T47D (cell line): ENCODE measurements at regions not wholly inside any gene's neighbourhood (a gene's known extent, or its start where the extent isn't known, plus 50 kb on each side); places are given as distances from the start of the nearest gene placed in this dataset.

ENCODE experiments used
- DNase-seq, 2 experiments: peaks; one replicate each; pipeline versions ENCODE4 v3.0.0 to v3.0.0-alpha.2; 2011 to 2012; ENCODE audit warnings: low read depth in 1 of 2, low spot score in 1 of 2
- JUND ChIP-seq: IDR thresholded peaks from 2 replicates; pipeline ENCODE4 v1.6.1; 2012; ENCODE audit warnings: low read depth
- in situ Hi-C: cut with HindIII; loops from 2 replicates; pipeline ENCODE4 v1.10.0; 2016; ENCODE audit warnings: low sequenced_read_pairs, low pct_unique_long_range_greater_than_20kb

DNA sequence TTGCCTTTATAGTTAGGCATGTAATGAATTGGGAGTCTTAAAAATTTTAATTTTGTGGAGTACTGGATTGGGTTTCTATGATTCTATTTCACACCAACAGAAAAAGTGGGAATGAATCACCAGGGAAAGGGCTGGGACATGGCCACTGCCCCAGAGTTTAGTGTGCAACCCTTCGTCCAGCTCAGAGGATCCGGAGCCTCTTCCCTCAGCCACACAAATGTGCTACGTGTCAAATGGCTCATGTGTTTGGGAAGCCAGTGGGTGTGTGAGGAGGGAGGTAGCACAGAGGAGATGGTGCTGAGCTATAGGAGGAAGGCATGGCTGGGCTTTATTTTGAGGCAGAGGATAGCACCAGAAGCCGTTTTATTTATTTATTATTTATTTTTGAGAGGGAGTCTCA is 247.3 kb downstream of the SIPA1L2 start:
- in situ Hi-C loops = no loop called here
- no peak for TF ChIP-seq JUND
- no peak for DNase-seq

GRCh38 chr1:232381394-232382100 is 248.4 kb downstream of the SIPA1L2 start:
- TF ChIP-seq JUND = no peak
- no peak for DNase-seq
- in situ Hi-C loops = no loop called here

DNA sequence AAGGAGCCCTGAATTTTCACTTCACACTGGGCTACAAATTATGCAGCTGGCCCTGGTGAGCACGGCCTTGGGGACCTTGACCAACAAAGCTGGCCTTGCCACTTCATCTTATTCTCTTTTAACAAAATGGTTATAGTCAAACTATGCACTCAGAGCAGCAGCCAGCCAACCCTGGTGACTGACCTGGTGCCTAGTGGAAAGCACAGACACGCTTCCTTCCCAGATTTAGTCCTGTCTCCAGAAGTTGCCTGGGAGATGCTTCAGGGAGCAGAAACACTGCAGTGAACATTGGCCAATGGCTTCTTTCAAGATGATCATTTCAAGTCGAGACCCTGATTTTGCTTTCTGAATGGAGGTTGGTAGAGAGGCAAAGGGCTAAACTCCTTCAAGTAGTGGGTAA is 249.3 kb downstream of the SIPA1L2 start:
- TF ChIP-seq JUND = no peak

DNA sequence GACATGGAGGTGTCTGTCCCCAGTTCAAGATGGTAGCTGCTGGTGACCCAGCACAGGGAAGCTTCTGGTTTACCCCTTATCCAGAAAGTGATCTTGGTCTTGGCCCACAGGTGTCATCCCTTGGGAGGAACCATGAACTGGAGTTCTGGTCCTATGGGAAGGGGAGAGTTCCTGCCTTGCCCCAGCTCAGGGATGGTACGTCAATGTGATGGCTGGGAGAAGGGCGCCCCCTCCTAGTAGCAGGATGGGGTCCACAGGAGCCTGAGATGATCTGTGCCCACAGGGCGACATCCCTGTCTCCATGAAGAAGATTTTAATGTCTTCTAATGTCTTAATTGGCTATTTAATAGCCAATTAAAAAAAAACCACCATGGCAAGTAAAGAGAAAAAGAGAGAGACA is 249.8 kb downstream of the SIPA1L2 start:
- in situ Hi-C loops = no loop called here
- DNase-seq = no peak
- no peak for TF ChIP-seq JUND

More for the DNA sequence above, 249.3 kb downstream of the SIPA1L2 start:
- in situ Hi-C loops = no loop called here
- no peak for DNase-seq

DNA sequence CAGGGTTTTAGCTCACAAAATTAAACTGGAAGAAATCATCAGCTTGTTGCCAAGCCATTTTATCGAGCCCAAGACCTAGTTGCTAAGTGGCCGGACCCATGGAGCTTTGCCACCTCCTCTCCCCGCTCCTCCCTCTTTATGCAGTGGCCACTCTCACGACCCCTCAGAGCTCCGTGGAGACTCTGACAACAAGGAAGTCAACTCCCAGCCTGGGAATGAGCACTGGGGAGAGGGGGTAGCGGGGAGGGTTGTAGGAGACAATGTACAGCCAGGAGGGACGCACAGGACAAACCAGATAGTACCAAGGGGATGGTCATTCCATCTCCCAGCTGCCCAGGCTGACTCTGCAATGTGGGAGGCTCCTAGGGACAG is 250.9 kb downstream of the SIPA1L2 start:
- no peak for DNase-seq
- TF ChIP-seq JUND = no peak
- in situ Hi-C loops = no loop called here

DNA sequence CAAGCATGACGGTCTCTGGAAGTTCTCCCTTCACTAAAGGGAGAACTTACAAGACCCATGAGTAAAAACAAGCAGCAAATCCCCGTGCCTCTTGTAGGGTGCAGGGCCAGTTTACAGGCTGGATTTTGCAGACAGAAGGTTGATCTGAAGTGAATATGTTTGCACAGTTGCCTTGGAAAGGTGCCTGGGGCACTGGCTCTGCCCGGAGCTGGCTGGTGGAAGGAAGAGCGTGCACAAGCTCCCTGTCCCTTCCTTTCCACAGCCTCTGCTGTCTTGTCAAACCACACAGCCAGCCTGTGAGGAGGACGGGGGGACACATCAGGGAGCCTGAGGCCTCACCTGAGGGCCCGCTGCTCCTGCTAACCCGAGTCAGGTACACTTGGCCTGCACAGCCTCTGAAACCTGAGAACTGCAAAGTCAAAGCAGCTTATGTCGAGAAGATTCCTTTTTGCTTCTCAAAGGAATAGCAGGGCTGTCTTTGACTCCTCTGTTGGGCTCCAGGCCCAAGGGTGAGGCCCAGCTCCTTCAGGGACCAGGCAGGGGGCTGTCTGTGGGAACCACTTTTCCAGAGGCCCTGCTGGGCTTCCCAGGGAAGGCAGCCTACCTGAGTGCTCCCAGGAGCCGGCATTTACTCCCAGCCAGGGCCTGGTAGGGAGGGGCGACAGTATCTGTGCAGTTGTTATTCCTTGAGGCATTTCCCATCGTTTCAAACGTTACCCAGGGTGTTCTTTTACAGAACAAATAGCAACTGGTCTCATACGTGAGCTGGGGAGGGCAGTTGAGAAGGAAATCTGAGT is 251.5 kb downstream of the SIPA1L2 start:
- TF ChIP-seq JUND = no peak
- DNase-seq = peak; percentile 26 to 48
- in situ Hi-C loops = no loop called here

DNA sequence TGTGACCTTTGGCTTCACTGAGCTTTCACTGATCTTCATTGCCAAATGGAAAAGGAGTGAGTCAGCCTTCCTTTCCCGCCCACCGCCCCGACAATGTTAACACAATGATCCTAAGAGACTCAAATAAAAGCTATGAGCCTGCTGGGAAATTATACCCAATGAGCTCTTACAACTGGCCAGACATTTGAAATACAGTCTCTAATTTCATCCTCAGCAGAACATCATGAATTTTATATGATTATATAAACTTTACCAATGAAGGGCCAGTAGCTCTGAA is 252.5 kb downstream of the SIPA1L2 start:
- DNase-seq = no peak
- in situ Hi-C loops = no loop called here
- TF ChIP-seq JUND = no peak

- no peak for DNase-seq
- in situ Hi-C loops = no loop called here
These were observed 253.1 kb downstream of the SIPA1L2 start for GRCh38 chr1:232376632-232377493.

DNA sequence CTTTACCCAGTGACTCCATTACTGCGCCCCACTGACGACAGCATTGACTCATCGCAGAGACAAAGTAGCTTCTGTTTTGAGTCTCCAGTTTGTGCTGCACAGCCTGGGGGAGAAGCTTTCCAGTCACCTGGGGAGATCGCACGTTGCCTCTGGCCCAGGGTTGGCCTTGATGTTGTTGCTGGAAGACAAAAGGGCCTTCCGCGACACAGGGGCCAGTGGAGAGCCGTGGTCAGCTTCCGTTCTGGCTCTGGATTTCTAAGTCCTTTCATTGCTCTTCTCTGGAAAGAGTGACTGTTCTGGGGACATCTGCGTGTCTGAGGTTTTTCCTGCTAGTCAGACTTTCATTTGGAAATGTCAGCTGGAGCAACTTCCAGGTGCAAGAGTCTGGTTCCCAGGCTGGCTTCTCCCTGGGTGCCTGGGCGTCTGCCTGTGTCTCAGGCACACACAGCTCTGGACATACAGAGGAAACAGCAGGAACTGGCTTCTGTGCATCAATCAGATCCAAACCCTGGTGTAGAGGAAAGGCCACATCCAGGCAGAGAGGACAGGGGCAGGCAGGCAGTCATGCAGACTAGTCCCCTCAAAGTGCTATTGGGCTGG is 257.0 kb downstream of the SIPA1L2 start:
- in situ Hi-C loops = no loop called here
- TF ChIP-seq JUND = no peak
- DNase-seq = no peak

More at GRCh38 chr1:232376632-232377493, 253.1 kb downstream of the SIPA1L2 start:
- no peak for TF ChIP-seq JUND

GRCh38 chr1:232372431-232372830 is 257.5 kb downstream of the SIPA1L2 start:
- TF ChIP-seq JUND = no peak
- DNase-seq = no peak
- in situ Hi-C loops = no loop called here

- DNase-seq = no peak
- no peak for TF ChIP-seq JUND
- in situ Hi-C loops = no loop called here
These were observed 260.3 kb downstream of the SIPA1L2 start for GRCh38 chr1:232369451-232370296.
